ENCODE measurements at regions not wholly inside any gene's neighbourhood (a gene's known extent, or its start where the extent isn't known, plus 50 kb on each side); places are given as distances from the start of the nearest gene placed in this dataset.
A peak's percentile ranks its signal among the peaks of the same experiment; 100 is the strongest.
"Not testable (repeated sequence)": the region's sequence is repeated elsewhere in the genome, so short reads cannot be mapped to it uniquely, and the experiment has no call there.

DNA sequence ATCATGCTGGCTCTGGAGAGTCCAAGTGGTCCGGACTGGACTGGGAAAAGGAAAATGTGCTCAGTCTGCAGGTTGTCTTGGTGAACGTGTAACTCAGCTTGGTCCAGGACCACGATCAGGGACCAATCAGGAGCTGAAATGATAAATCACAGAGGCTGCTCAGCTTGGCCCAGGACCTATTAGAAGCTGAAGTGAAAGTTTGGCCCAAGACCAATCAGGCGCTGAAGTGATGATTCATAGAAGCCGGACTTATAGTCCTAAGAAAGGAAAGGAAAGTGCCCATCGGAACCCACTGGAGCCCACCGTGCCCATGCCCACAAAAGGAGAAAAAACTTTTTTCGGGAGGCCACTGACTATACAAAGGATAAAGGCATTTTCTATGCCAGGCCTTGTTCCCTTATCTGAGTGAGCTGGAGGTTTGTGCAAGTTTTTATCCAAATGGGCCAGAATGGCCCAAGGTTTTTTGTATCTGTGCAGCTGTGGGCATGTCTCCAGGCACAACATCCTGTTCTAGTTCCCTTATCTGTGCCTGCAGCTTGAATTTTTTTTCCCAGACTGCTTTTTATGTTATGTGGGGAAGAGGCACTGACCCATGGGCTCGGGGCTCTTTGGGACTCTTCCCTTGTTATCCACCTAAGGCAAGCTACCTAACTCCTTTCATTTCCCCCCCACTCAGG, 194.4 kb downstream of the FAM133A start:
- H3K36me3 ChIP-seq = no peaks in the 10 kb centered on the region
- no peaks in the 10 kb centered on the region for H3K27me3 ChIP-seq
- ATAC-seq (ENCODE audit: low FRiP score in 2 of 2) (no peak), DNase-seq (no peak)
- WGBS, 2 donors = 58 to 70% methylated on average over 7 to 9 of the region's 9 CpGs
- TF ChIP-seq POLR2AphosphoS5 (IDR thresholded peaks at IDR 0.05) (no peak), EP300 (IDR thresholded peaks at IDR 0.05) (no peak), CTCF (IDR thresholded peaks at IDR 0.05) (no peak), POLR2A (IDR thresholded peaks at IDR 0.05) (no peak)
- no peak overlapping the region for H3K4me3 ChIP-seq
- H3K4me1 ChIP-seq = no peaks in the 10 kb centered on the region
- no peaks in the 10 kb centered on the region for H3K9me3 ChIP-seq
- no peak overlapping the region for H3K27ac ChIP-seq

GRCh38 chrX:93874554-93874953, 200.5 kb downstream of the FAM133A start:
- Histone ChIP-seq H3K36me3 (no peaks in the 10 kb centered on the region), H3K4me1 (no peaks in the 10 kb centered on the region), H3K9me3 (peaks cover 0 to 14% (median 2%) of the 10 kb centered on the region in 4 donors), H3K27me3 (no peaks in the 10 kb centered on the region), H3K4me3 (no peak overlapping the region), H3K27ac (no peak overlapping the region)
- DNase-seq (no peak), ATAC-seq (ENCODE audit: low FRiP score in 2 of 2) (no peak)
- 20 to 23% methylated on average over 4 of the region's 4 CpGs for WGBS, 2 donors
- TF ChIP-seq POLR2AphosphoS5 (IDR thresholded peaks at IDR 0.05) (no peak), CTCF (IDR thresholded peaks at IDR 0.05) (peak in 4 of 6 experiments; percentile 25 to 37 (median 30))

DNA sequence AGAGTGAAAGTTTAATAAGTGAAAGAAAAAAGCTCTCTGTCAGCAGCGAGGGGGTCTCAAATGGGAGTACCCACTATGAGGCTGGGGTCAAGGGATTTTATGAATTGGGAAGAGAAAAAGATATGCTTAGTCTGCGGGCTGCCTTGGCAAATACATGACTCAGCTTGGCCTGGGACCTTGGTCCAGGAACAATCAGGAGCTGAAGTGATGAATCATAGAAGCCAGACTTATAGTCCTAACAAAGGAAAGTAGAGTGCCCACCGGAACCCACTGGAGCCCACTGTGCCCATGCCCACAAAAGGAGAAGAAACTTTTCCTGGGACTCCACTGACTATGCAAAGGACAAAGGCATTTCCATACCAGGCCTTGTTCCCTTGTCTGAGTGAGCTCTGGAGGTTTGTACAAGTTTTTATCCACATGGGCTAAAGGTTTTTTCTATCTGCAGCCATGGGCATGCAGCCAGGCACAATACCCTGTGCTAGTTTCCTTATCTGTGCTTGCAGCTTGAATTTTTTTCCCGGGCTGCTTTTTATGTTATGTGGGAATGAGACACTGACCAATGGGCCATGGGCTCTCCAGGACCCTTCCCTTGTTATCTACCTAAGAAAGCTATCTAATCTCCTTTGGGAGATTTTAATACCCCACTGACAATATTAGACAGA, 201.7 kb downstream of the FAM133A start:
- peaks cover 0 to 14% (median 2%) of the 10 kb centered on the region in 4 donors for H3K9me3 ChIP-seq
- no peaks in the 10 kb centered on the region for H3K4me1 ChIP-seq
- TF ChIP-seq POLR2A (IDR thresholded peaks at IDR 0.05) = no peak
- TF ChIP-seq CTCF (IDR thresholded peaks at IDR 0.05) = no peak
- no peak for TF ChIP-seq POLR2AphosphoS5 (IDR thresholded peaks at IDR 0.05)
- no peak for TF ChIP-seq EP300 (IDR thresholded peaks at IDR 0.05)
- no peak for DNase-seq
- ATAC-seq (ENCODE audit: low FRiP score in 2 of 2) = no peak
- no peak overlapping the region for H3K27ac ChIP-seq
- no peaks in the 10 kb centered on the region for H3K36me3 ChIP-seq
- no peak overlapping the region for H3K4me3 ChIP-seq
- WGBS, 2 donors = 85 to 87% methylated on average over 4 of the region's 4 CpGs
- H3K27me3 ChIP-seq = no peaks in the 10 kb centered on the region

DNA sequence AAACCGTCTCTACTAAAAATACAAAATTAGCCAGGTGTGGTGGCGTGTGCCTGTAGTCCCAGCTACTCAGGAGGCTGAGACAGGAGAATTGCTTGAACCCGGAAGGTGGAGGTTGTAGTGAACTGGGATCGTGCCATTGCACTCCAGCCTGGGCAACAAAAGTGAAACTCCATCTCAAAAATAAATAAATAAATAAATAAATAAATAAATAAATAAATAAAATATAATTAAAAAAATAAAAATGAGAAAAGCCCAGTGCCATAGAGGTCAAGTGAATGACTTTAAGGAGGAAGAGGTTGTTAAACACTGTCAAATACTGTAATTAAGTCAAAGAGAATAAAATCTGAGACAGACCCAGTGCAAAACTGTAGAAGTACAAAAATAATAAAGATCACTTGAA, 247.0 kb downstream of the FAM133A start:
- H3K36me3 ChIP-seq; H3K9me3 ChIP-seq; H3K27me3 ChIP-seq; H3K27ac ChIP-seq; H3K4me1 ChIP-seq; DNase-seq; ATAC-seq (ENCODE audit: low FRiP score in 2 of 2); H3K4me3 ChIP-seq: not testable (repeated sequence)
- 94 to 98% methylated on average over 4 of the region's 4 CpGs for WGBS, 2 donors

- no peak overlapping the region for H3K27ac ChIP-seq
- no peak for ATAC-seq (ENCODE audit: low FRiP score in 2 of 2)
- DNase-seq = no peak
Measured at GRCh38 chrX:93932471-93933220, 258.6 kb downstream of the FAM133A start.

More at GRCh38 chrX:93932471-93933220, 258.6 kb downstream of the FAM133A start:
- Histone ChIP-seq H3K4me3 (no peak overlapping the region), H3K27me3 (no peaks in the 10 kb centered on the region), H3K36me3 (no peaks in the 10 kb centered on the region), H3K9me3 (no peaks in the 10 kb centered on the region), H3K4me1 (no peaks in the 10 kb centered on the region)
- 49 to 60% methylated on average over 5 of the region's 5 CpGs for WGBS, 2 donors
- TF ChIP-seq POLR2A (IDR thresholded peaks at IDR 0.05) (no peak), EP300 (IDR thresholded peaks at IDR 0.05) (no peak), CTCF (IDR thresholded peaks at IDR 0.05) (no peak), POLR2AphosphoS5 (IDR thresholded peaks at IDR 0.05) (no peak)
